A549 (cell line): ENCODE measurements at regions not wholly inside any gene's neighbourhood (a gene's known extent, or its start where the extent isn't known, plus 50 kb on each side); places are given as distances from the start of the nearest gene placed in this dataset.

ENCODE experiments used
- CEBPB ChIP-seq, 2 experiments: fragments of >200 bp in 1 of 2; sonication (Bioruptor Twin) in 1 of 2; formaldehyde crosslinking in 1 of 2; IDR thresholded peaks; 2 replicates each; pipeline ENCODE4 v1.6.1; 2012 to 2016
- CHD2 ChIP-seq: fragments of 150-350 bp; IDR thresholded peaks from 2 replicates; pipeline ENCODE4 v1.6.1; 2014; ENCODE audit warnings: low read length; ENCODE audit not compliant: partially characterized antibody
- ESRRA ChIP-seq: fragments of 150-350 bp; IDR thresholded peaks from 2 replicates; pipeline ENCODE4 v1.6.1; 2014; ENCODE audit warnings: mild to moderate bottlenecking, low read length, borderline replicate concordance
- KDM1A ChIP-seq: fragments of 200-600 bp; sonication (generic); IDR thresholded peaks from 2 replicates; pipeline ENCODE4 v1.6.1; 2016; ENCODE audit warnings: low read depth, mild to moderate bottlenecking
- MAFK ChIP-seq: fragments of 450-650 bp; IDR thresholded peaks from 2 replicates; pipeline ENCODE4 v1.6.1; 2014; ENCODE audit not compliant: partially characterized antibody
- MYC ChIP-seq: IDR thresholded peaks from 2 replicates; pipeline ENCODE4 v1.6.1; 2012; ENCODE audit warnings: mild to moderate bottlenecking, inconsistent platforms, low read length, improper control_type of control experiment, borderline replicate concordance
- POLR2A ChIP-seq: IDR thresholded peaks from 2 replicates; pipeline ENCODE4 v1.6.1; 2012; ENCODE audit warnings: mild to moderate bottlenecking, low read length
- RAD21 ChIP-seq, 2 experiments: fragments of >200 bp in 1 of 2; sonication (Bioruptor Twin) in 1 of 2; formaldehyde crosslinking in 1 of 2; IDR thresholded peaks in 1 of 2; conservative IDR thresholded peaks in 1 of 2; 2 replicates in 1 of 2; 3 replicates in 1 of 2; pipeline ENCODE4 v1.6.1; 2012 to 2018; ENCODE audit warnings: inconsistent platforms in 1 of 2
- TF ChIP-seq, protein P1 (sequence below): fragments of >200 bp; sonication (Bioruptor Twin); formaldehyde crosslinking; IDR thresholded peaks from 3 replicates; pipeline ENCODE4 v1.5.1; 2016

DNA sequence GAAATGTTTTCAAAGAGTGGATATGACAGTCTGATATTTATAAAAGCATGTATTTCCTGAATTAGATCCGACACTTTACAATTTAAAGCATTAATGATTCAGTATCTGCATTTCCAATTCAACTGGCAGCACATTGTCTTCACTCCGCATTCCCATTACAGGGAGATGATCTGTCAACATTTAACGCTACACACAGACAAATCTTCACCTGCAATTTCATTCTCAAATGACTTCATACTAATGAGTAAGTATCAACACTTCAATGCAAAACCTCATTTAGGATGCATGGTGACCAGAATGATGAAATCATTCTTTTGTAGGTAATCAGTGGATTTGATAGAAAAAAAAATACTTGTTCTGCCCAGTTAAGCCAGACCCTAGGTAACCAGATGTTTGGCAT lies 749.6 kb downstream of the CENPC start:
- TF ChIP-seq MYC (no peak), CHD2 (no peak), POLR2A (no peak), CEBPB (IDR thresholded peaks at IDR 0.05) (no peak), ESRRA (no peak), RAD21 (conservative IDR thresholded peaks at IDR 0.05 in 1 of 2, IDR thresholded peaks at IDR 0.05 in 1 of 2) (no peak), KDM1A (no peak), MAFK (no peak)
- TF ChIP-seq, protein P1, sequence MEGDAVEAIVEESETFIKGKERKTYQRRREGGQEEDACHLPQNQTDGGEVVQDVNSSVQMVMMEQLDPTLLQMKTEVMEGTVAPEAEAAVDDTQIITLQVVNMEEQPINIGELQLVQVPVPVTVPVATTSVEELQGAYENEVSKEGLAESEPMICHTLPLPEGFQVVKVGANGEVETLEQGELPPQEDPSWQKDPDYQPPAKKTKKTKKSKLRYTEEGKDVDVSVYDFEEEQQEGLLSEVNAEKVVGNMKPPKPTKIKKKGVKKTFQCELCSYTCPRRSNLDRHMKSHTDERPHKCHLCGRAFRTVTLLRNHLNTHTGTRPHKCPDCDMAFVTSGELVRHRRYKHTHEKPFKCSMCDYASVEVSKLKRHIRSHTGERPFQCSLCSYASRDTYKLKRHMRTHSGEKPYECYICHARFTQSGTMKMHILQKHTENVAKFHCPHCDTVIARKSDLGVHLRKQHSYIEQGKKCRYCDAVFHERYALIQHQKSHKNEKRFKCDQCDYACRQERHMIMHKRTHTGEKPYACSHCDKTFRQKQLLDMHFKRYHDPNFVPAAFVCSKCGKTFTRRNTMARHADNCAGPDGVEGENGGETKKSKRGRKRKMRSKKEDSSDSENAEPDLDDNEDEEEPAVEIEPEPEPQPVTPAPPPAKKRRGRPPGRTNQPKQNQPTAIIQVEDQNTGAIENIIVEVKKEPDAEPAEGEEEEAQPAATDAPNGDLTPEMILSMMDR = no peak
